GM21576 (cell line): ENCODE measurements at regions not wholly inside any gene's neighbourhood (a gene's known extent, or its start where the extent isn't known, plus 50 kb on each side); places are given as distances from the start of the nearest gene placed in this dataset.

Source experiments
- ATAC-seq: cut with Tn5 transposase; IDR thresholded peaks from one replicate; pipeline ENCODE4 v1.9.1; 2021; ENCODE audit warnings: mild to moderate bottlenecking, moderate library complexity; ENCODE audit not compliant: unreplicated experiment

- no peak for ATAC-seq
Observed at GRCh38 chr10:3363311-3364045, 190.9 kb upstream of the PITRM1 start.

GRCh38 chr10:3362394-3362793 lies 189.8 kb upstream of the PITRM1 start:
- ATAC-seq, result no peak

- ATAC-seq, result no peak
Observed at GRCh38 chr10:3361640-3362039, 189.1 kb upstream of the PITRM1 start.

GRCh38 chr10:3357737-3358136 lies 185.2 kb upstream of the PITRM1 start:
- ATAC-seq, result no peak

- no peak for ATAC-seq
Observed at GRCh38 chr10:3355536-3355935, 183.0 kb upstream of the PITRM1 start.

GRCh38 chr10:3354174-3354900 lies 181.8 kb upstream of the PITRM1 start:
- ATAC-seq, result no peak

- ATAC-seq, result no peak
Observed at GRCh38 chr10:3353235-3353634, 180.7 kb upstream of the PITRM1 start.

GRCh38 chr10:3350617-3351258 lies 178.2 kb upstream of the PITRM1 start:
- no peak for ATAC-seq

GRCh38 chr10:3350205-3350604 lies 177.6 kb upstream of the PITRM1 start:
- ATAC-seq, result no peak

- no peak for ATAC-seq
Observed at GRCh38 chr10:3348564-3348963, 176.0 kb upstream of the PITRM1 start.

- no peak for ATAC-seq
Observed at GRCh38 chr10:3347413-3348182, 175.0 kb upstream of the PITRM1 start.

- no peak for ATAC-seq
Observed at GRCh38 chr10:3346851-3347250, 174.3 kb upstream of the PITRM1 start.

GRCh38 chr10:3342771-3343170 lies 170.2 kb upstream of the PITRM1 start:
- ATAC-seq, result no peak

- ATAC-seq, result no peak
Observed at GRCh38 chr10:3340127-3340730, 167.6 kb upstream of the PITRM1 start.

- ATAC-seq, result no peak
Observed at GRCh38 chr10:3339531-3339950, 167.0 kb upstream of the PITRM1 start.

GRCh38 chr10:3339121-3339520 lies 166.5 kb upstream of the PITRM1 start:
- no peak for ATAC-seq

GRCh38 chr10:3337741-3338140 lies 165.2 kb upstream of the PITRM1 start:
- ATAC-seq, result no peak

- ATAC-seq, result no peak
Observed at GRCh38 chr10:3336673-3337293, 164.2 kb upstream of the PITRM1 start.

GRCh38 chr10:3333426-3333825 lies 160.8 kb upstream of the PITRM1 start:
- ATAC-seq, result no peak

GRCh38 chr10:3331690-3332230 lies 159.2 kb upstream of the PITRM1 start:
- no peak for ATAC-seq
